Aorta (tissue), 5 donors: ENCODE measurements at regions not wholly inside any gene's neighbourhood (a gene's known extent, or its start where the extent isn't known, plus 50 kb on each side); places are given as distances from the start of the nearest gene placed in this dataset.

Experiments used
- ATAC-seq: fragments of 200-7000 bp; cut with Tn5 transposase; one replicate; pipeline ENCODE4 v1.9.1; 2022; ENCODE audit warnings: moderate library complexity; ENCODE audit not compliant: low FRiP score
- DNase-seq, 2 donors: peaks; one replicate each; pipeline ENCODE4 v3.0.0-alpha.2; 2020
- H3K27ac ChIP-seq, 2 donors: one replicate each; pipeline ENCODE4 v1.5.1; 2013; ENCODE audit warnings: low read length in 2 of 2, mild to moderate bottlenecking in 2 of 2, moderate library complexity in 2 of 2, control low read depth in 1 of 2, inconsistent platforms in 1 of 2, low read depth in 1 of 2
- H3K27me3 ChIP-seq, 2 donors: one replicate each; pipeline ENCODE4 v1.6.1; 2013; ENCODE audit warnings: control low read depth in 1 of 2, low read length in 1 of 2, mild to moderate bottlenecking in 1 of 2, moderate library complexity in 1 of 2; ENCODE audit not compliant: insufficient read depth in 2 of 2, control insufficient read depth in 1 of 2
- H3K36me3 ChIP-seq, 2 donors: one replicate each; pipeline ENCODE4 v1.6.1; 2013; ENCODE audit warnings: control low read depth in 1 of 2, low read length in 1 of 2, mild to moderate bottlenecking in 1 of 2; ENCODE audit not compliant: insufficient read depth in 2 of 2, control insufficient read depth in 1 of 2
- H3K4me1 ChIP-seq, 2 donors: one replicate each; pipeline ENCODE4 v1.6.1; 2013; ENCODE audit warnings: low read length in 2 of 2, control low read depth in 1 of 2, mild to moderate bottlenecking in 1 of 2, moderate library complexity in 1 of 2; ENCODE audit not compliant: insufficient read depth in 2 of 2, control insufficient read depth in 1 of 2
- H3K4me3 ChIP-seq, 2 donors: one replicate each; pipeline ENCODE4 v1.5.1; 2013; ENCODE audit warnings: low read length in 2 of 2, control low read depth in 1 of 2, mild to moderate bottlenecking in 1 of 2
- H3K9me3 ChIP-seq: one replicate; pipeline ENCODE4 v1.6.1; 2013; ENCODE audit warnings: mild to moderate bottlenecking, low read length; ENCODE audit not compliant: control insufficient read depth
- WGBS, 2 donors: extraction: QIAGEN DNeasy Blood & Tissue Kit; methylation state at CpG; one replicate each; pipeline ENCODE4 v1.1.7; 2013; 5-methylcytosine and 5-hydroxymethylcytosine counted together
- intact Hi-C, 2 donors: fragments of 100-400 bp; cut with DNase I; formaldehyde crosslinking; loops; one replicate each; pipeline versions ENCODE4 v1.14.2 to v1.15.0; 2022
- donor health status: healthy with polysubstance abuse.
- donor health status: Bipolar disorder and iron deficiency.
- donor health status: DM: no; HTN: no; CAD: no.
- donor health status: DM: no; HTN: no; CAD: no.
- donor health status: DM: yes; HTN: yes; CAD: no.

GRCh38 chr1:4052657-4053056 is 152.6 kb upstream of the C1orf174 start:
- ATAC-seq: no peak
- H3K4me1 ChIP-seq: no peaks in the 10 kb centered on the region
- peak in 1 of 2 donors; percentile 10 for DNase-seq
- H3K27me3 ChIP-seq: no peaks in the 10 kb centered on the region
- no peaks in the 10 kb centered on the region for H3K36me3 ChIP-seq
- H3K9me3 ChIP-seq: peaks cover 2% of the 10 kb centered on the region
- H3K27ac ChIP-seq: no peak overlapping the region
- no peak overlapping the region for H3K4me3 ChIP-seq
- WGBS, 2 donors: 84% methylated on average over 6 of the region's 6 CpGs
- intact Hi-C loops: no loop called here

DNA sequence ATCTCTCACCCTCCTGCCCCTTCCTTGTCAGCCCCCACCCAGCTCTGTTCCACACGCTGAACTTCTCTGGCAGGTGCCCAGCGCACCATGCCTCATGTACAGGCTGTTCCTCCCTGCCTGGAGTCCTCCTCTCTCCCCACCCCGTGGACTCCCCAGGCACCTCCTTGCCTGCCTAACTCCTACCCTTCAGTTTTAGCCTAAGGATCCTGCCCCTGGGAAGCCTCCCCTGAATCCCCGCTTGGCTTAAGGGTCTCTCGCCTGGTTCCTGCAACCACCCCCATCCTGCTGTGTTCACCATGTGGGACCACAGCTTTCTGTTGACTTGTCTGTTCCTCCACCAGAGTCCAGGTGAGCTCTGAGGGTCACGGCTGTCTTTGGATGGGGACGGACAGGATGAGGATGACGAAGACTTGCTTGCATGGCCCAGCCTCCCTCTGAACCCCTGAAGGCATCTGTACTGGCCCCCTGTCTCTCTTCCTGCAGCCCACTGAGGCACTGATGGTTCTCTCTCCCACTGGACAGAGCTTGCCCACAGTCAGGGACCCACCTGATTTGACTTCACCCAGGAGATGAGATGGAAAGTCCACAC is 153.2 kb upstream of the C1orf174 start:
- no peak overlapping the region for H3K4me3 ChIP-seq
- WGBS, 2 donors: 86 to 88% methylated on average over 8 of the region's 8 CpGs
- DNase-seq (peak in 1 of 2 donors; percentile 56), ATAC-seq (no peak)
- intact Hi-C loops: no loop called here
- H3K9me3 ChIP-seq: peaks cover 2% of the 10 kb centered on the region
- no peaks in the 10 kb centered on the region for H3K4me1 ChIP-seq
- H3K27me3 ChIP-seq: no peaks in the 10 kb centered on the region
- no peak overlapping the region for H3K27ac ChIP-seq
- no peaks in the 10 kb centered on the region for H3K36me3 ChIP-seq

- no peak overlapping the region for H3K27ac ChIP-seq
- H3K36me3 ChIP-seq: no peaks in the 10 kb centered on the region
- intact Hi-C loops: no loop called here
- WGBS, 2 donors: 80 to 82% methylated on average over 5 of the region's 5 CpGs
- peaks cover 2% of the 10 kb centered on the region for H3K9me3 ChIP-seq
- no peaks in the 10 kb centered on the region for H3K27me3 ChIP-seq
- no peak for ATAC-seq
- no peaks in the 10 kb centered on the region for H3K4me1 ChIP-seq
- no peak overlapping the region for H3K4me3 ChIP-seq
- peak in 1 of 2 donors; percentile 47 for DNase-seq
Observed at GRCh38 chr1:4053774-4054173, 153.7 kb upstream of the C1orf174 start.

DNA sequence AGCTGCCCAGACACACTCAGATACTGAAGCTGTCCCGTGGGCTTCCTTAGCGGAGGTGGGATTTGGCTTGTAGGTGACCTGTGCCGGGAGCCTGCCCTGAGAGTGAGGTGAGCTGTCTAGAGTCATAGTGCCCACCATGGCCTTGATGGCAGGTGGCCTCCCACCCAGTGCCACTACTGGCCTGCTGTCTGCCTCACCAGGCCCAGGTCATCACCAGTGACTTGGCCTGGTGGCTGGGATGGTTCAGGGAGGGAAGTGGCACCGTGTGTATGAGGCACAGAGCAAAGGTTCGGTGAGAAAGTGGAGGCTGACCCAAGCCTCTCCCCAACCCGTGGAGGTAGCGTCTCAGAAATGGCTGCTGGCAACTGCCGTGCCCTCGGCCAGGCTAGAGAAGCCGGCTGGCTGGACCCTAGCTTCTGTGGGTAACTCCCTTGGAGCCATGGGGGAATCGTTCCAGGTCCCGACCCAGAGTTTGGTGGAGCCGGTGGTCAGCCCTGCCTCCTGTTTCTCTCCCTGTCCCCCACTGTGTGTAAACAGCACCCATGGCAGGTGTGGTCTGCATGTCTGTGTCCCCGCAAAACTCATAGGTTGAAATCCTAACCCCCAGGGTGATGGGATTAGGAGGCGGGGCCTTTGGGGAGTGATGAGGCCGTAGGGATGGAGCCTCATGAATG is 155.4 kb upstream of the C1orf174 start:
- ATAC-seq: no peak
- no peaks in the 10 kb centered on the region for H3K4me1 ChIP-seq
- H3K27ac ChIP-seq: no peak overlapping the region
- no peak overlapping the region for H3K4me3 ChIP-seq
- H3K27me3 ChIP-seq: no peaks in the 10 kb centered on the region
- DNase-seq: peak in 1 of 2 donors; percentile 51
- no peaks in the 10 kb centered on the region for H3K36me3 ChIP-seq
- intact Hi-C loops: no loop called here
- 74 to 78% methylated on average over 16 of the region's 16 CpGs for WGBS, 2 donors
- peaks cover 2% of the 10 kb centered on the region for H3K9me3 ChIP-seq

DNA sequence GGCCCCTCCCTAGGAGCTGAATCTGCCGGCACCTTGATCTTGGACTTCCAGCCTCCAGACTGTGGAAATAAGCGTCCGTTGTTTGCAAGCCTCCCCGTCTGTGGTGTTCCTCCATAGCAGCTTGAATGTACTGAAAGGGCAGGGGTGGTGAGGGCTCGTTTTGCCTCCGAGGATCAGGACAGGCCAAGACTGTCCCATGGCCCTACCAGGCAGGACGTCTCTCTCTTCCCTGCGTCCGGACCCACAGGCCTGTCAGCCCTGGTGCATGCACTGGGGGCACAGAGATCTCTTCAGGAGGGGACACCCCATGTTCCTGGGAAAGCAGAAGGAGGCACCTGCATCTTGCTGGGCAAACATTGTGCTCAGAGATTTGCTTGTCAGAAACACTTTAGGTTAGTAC is 156.3 kb upstream of the C1orf174 start:
- Histone ChIP-seq H3K4me3 (no peak overlapping the region), H3K27me3 (no peaks in the 10 kb centered on the region), H3K27ac (no peak overlapping the region), H3K36me3 (no peaks in the 10 kb centered on the region), H3K4me1 (no peaks in the 10 kb centered on the region), H3K9me3 (peaks cover 2% of the 10 kb centered on the region)
- intact Hi-C loops: no loop called here
- DNase-seq (peak in 1 of 2 donors; percentile 24), ATAC-seq (no peak)
- 82 to 87% methylated on average over 9 of the region's 9 CpGs for WGBS, 2 donors

GRCh38 chr1:4056989-4057388 is 156.9 kb upstream of the C1orf174 start:
- Histone ChIP-seq H3K27ac (no peak overlapping the region), H3K4me1 (no peaks in the 10 kb centered on the region), H3K9me3 (peaks cover 2% of the 10 kb centered on the region), H3K36me3 (no peaks in the 10 kb centered on the region), H3K27me3 (no peaks in the 10 kb centered on the region), H3K4me3 (no peak overlapping the region)
- intact Hi-C loops: no loop called here
- 79 to 84% methylated on average over 7 of the region's 7 CpGs for WGBS, 2 donors
- DNase-seq (peak in 1 of 2 donors; percentile 14), ATAC-seq (no peak)

DNA sequence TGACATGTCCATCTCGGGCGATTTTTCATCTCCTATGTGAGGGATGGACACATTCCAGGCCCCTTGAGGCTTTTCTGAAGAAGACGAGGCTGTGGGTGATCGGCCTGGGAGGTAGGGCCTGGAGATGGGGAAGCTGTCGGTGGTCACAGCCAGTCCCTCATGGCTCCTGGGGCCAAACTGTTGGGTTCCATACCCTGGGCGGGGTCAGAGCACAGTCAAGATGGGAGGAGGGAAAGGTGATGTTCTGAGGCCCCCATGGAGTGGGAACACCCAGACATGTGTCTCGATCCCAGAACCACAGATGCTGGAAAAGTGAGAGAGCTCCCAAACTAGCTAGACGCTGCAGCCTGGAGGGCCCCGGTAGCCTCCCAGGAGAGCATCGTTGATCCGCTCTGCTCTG is 157.5 kb upstream of the C1orf174 start:
- peaks cover 2% of the 10 kb centered on the region for H3K9me3 ChIP-seq
- WGBS, 2 donors: 78 to 79% methylated on average over 11 of the region's 11 CpGs
- H3K36me3 ChIP-seq: no peaks in the 10 kb centered on the region
- no peak overlapping the region for H3K27ac ChIP-seq
- no peaks in the 10 kb centered on the region for H3K4me1 ChIP-seq
- no peaks in the 10 kb centered on the region for H3K27me3 ChIP-seq
- intact Hi-C loops: no loop called here
- no peak overlapping the region for H3K4me3 ChIP-seq
- ATAC-seq: no peak
- DNase-seq: peak in 1 of 2 donors; percentile 35

GRCh38 chr1:4058122-4058521 is 158.1 kb upstream of the C1orf174 start:
- no peaks in the 10 kb centered on the region for H3K27me3 ChIP-seq
- no peaks in the 10 kb centered on the region for H3K4me1 ChIP-seq
- WGBS, 2 donors: 90 to 91% methylated on average over 14 of the region's 14 CpGs
- no peak overlapping the region for H3K27ac ChIP-seq
- H3K9me3 ChIP-seq: peaks cover 2% of the 10 kb centered on the region
- no peak overlapping the region for H3K4me3 ChIP-seq
- intact Hi-C loops: no loop called here
- ATAC-seq (no peak), DNase-seq (peak in 1 of 2 donors; percentile 26)
- no peaks in the 10 kb centered on the region for H3K36me3 ChIP-seq

DNA sequence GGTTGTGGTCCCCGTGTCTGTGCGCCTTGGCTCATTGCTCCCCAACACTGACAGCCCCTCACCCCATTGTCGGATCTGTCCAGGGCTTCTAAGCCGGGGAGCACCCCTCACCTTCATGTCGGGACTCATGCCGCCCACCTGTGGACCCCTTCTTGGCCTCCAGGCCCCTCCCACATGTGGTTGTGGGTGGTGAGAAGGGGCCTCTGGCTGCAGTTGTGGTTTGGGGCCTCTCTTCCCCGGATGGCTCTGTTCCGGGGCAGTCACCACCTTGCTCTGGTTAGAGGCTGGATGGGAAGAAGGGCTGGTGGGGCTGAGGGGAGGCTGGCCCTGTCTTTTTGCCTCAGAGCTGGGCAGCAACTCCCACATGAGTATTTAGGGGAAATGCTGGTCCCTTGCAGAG is 158.6 kb upstream of the C1orf174 start:
- WGBS, 2 donors: 80 to 87% methylated on average over 8 of the region's 8 CpGs
- no peaks in the 10 kb centered on the region for H3K27me3 ChIP-seq

More for the DNA sequence above, 158.6 kb upstream of the C1orf174 start:
- H3K27ac ChIP-seq: no peak overlapping the region
- DNase-seq (no peak), ATAC-seq (no peak)
- intact Hi-C loops: no loop called here
- no peak overlapping the region for H3K4me3 ChIP-seq
- peaks cover 2% of the 10 kb centered on the region for H3K9me3 ChIP-seq
- H3K36me3 ChIP-seq: no peaks in the 10 kb centered on the region
- no peaks in the 10 kb centered on the region for H3K4me1 ChIP-seq
